Inferior parietal cortex (tissue), 1 donor: ENCODE measurements at regions not wholly inside any gene's neighbourhood (a gene's known extent, or its start where the extent isn't known, plus 50 kb on each side); places are given as distances from the start of the nearest gene placed in this dataset.

ENCODE experiments used
- DNase-seq: peaks from one replicate; pipeline ENCODE4 v3.0.0-alpha.2; 2016; ENCODE audit errors: extremely low spot score

DNA sequence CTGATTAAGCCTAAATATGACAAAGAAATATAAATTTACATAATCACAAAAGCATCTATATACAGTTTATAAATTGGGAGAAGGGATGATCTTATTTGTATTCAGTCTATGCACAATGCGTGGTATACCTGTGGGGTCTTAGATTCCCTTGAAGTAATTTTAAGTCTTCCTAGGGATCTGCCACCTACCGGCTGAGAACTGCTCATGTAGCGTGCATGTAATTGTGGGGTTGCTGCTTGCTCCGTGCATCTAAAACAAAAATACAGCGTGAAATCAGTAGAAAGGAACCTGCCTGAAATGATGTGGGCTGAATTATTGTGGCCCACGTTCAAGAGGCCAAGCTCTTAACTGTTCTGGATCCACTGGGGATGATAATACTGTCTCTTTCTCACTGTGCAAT lies 187.3 kb downstream of the MBOAT1 start:
- DNase-seq, result no peak

DNA sequence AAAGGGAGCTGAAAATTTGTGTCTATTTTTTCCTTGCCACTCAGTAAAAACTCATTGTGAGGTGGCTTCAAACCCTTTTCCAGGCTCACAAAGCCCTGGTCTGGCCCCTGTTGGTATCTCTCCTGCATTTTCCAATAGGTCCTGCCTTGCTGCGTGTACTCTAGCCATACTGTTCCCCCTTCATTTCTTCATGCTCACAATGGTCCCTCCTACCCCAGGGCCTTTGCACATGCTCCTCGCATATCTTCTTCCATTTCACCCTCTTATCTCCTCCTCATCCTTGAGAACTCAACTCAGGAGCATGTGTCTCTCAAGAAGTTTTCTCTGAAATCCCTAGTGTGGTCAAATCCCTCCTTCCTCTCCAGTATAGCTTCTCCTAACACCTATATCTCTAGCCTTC lies 186.6 kb downstream of the MBOAT1 start:
- DNase-seq, result no peak

DNA sequence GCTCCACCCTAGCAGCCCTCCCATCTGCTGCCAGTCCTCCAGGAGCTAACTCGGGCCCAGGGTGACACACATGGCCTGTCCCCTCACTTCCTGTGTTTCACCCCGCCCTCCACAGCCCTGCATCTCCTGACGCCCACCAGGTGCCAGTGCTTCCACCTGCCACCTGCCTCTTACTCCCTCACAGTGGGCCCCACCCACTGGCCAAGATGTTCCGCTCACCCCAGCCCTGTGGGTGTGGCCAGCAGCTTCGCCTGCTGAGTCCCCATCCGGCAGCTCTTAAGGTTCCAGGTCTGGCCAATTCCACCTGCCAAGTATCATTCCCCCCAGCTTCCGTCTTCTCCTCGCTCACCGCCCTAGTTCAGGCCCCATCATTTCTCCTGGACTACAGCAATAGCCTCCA lies 184.1 kb downstream of the MBOAT1 start:
- no peak for DNase-seq

DNA sequence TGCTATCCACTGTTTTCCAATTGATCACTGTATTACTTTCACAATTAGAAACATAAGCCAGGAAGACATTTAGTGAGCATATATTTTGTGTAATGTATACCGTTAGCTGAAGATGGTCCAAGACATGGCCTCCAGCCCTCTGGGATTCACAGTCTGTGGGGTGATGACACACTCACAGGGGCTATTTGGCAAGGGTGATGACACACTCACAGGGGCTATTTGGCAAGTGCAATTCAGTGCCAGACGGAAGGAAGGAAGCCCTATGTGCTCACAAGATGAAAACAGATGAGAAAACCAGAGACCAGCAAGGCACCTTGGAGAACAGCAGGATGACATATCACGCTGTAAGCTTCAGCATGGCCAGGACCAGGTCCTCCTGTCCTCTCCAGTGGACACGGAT lies 183.7 kb downstream of the MBOAT1 start:
- DNase-seq, result no peak

DNA sequence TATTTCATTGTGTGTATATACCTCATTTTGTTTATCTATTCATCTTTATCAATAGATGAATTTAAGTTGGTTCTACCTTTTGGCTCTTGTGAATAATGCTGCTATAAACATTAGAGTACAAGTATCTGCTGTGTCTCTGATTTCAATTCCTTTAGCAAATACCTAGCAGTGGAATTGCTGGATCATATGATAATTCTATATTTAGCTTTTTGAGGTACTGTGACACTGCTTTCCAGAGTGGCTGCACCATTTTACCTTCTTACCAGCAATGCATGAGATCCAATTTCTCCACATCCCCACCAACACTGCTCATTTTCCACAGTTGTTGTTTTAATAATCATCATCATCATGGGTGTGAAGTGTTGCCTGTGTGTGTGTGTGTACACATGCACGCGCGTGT lies 182.3 kb downstream of the MBOAT1 start:
- DNase-seq, result no peak

DNA sequence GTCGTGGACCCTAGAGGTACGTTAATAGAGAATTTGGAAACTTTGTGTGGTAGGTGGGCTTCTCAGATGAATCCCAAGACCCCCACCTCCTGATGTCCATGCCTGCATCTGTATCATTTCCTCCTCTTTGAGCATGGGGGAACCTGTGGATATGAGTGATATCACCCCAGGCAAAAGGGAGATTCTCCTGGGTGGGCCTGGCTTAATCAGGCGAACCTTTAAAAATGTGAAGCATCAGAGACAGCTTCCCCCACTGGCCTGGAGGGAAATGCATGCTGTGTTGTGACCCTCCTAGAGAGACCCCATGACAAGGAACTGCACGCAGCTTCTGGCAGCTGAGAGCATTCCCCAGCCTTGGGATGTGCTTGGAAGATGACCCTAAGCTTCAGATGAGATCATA lies 180.9 kb downstream of the MBOAT1 start:
- DNase-seq, result no peak

DNA sequence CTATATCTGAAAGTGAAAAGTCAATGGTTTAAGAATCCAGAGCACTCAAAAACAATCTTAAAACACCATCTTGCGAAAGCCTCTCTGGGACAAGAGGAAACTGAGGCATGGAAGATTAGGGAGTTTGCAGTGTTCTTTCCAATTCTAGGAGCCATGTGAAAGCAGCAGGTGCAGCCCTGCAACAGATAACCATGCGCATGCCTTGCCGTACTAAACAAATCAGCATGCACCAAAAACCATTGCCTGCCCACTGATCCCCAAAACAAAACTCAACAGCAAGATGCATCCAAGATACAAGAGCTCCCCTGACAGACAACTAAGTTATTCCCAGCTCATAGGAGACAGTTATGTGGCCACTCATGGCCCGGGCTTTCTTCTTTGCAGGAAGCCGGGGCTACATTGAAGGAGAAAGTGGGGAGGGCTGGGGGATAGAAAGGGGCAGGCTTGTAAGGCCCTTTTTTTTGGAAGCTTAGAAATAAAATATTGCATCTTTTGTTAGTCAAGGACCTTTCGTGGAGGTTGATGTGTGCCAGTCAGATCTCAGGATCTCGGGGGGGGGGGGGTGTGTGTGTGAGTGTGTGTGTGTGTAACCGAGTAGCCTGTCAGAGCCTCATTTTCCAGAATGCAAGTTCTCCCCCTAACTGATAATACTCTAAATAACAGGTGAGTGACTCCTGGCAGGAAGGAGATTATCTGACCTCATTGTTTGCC lies 178.4 kb downstream of the MBOAT1 start:
- DNase-seq, result no peak

DNA sequence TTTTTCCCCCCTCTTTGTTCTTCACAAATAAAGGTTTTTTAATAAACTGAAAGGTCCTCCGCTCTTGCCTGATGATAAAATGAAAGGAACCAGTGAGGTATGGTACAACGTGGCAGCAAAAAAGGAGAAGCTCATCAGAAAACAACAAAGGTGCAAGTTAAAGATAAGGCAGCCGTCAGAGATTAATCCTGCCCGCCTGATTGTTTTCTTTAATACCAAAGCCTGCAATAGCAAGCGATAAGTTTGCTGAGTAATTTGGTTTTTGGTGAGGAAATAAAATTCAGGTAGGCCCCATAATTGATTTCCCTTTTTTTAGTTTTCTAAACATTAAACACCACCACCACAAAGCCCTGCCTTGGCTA lies 177.9 kb downstream of the MBOAT1 start:
- no peak for DNase-seq

DNA sequence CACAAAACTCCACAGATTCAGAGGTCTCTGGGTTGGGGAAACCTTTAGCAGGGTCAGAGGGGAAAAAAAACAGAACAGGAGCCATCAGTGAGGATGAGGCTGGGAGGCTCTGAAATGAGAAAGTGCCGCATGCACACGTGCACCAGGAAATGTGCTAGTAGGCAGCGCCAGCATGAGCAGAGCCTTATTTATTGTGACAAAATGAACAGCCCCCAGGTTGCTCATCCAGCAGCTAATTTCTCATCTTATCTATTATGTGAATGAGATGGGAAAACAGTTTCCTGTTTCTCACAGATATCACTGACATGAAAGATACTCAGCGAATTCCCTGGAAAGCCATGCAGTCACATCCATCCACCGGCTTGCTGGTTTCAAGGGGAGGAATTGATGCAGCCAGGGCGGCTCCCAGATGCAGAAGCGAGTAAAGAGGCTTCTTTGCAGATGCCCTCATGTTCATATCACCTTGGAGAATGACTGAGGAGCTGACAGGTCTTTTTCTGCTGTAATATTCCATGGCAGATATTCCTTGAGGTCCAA lies 176.1 kb downstream of the MBOAT1 start:
- DNase-seq, result no peak

DNA sequence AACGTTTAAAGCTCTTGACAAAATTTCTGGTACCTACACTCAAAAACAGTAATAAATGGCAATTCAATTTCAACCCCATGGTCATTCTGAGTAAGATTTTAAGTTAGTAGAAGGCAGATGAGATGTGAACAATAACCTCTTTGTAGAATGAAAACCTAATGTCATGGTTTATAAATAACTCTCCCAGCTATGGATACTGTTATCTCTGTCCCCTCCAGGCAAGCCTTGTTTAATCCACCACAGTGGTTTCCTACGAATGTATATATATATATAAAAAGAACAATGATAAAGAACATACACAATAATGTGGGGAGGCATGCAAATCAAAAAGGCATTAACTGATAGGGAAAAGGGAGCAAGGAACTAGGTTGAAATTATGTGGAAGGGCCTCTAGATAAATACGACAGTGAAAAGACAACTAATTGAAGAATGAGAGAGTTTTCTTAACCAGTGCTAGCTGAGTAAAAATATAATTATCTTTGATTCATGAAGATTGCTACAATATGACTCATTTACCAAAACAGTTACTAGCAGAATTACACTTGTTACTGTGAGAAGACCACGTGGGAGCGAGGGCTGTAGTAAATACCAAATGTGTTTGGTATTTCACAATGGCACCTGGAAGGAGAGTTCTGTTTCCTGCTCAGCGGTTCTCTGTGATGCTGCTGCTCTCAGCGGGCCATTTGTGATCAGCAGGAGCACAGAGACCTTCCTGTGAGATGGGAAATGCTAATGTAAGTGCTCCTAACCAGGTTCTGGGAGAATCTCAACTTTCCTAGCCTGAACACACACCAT lies 173.7 kb downstream of the MBOAT1 start:
- peak; percentile 23 for DNase-seq

DNA sequence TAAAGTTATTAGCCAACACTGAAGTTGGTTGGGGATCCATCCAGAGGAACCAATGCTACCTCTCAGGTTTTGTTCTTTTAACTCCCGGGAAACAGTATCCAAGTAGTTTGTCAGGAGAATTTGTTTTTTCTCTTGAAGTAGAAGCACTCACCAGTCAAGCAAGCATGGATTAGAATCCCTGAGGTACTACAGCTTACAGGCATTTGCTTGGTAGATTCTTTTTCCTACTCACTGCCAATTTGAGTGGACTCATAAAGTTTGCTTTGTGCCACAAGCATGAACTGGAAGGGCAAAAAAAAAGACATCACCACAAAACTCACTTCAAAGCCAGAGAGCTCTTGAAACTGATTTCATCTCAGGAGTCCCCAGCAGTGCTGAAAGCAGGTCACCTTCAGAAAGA lies 167.4 kb downstream of the MBOAT1 start:
- DNase-seq, result no peak
